ENCODE measurements at regions not wholly inside any gene's neighbourhood (a gene's known extent, or its start where the extent isn't known, plus 50 kb on each side); places are given as distances from the start of the nearest gene placed in this dataset.

DNA sequence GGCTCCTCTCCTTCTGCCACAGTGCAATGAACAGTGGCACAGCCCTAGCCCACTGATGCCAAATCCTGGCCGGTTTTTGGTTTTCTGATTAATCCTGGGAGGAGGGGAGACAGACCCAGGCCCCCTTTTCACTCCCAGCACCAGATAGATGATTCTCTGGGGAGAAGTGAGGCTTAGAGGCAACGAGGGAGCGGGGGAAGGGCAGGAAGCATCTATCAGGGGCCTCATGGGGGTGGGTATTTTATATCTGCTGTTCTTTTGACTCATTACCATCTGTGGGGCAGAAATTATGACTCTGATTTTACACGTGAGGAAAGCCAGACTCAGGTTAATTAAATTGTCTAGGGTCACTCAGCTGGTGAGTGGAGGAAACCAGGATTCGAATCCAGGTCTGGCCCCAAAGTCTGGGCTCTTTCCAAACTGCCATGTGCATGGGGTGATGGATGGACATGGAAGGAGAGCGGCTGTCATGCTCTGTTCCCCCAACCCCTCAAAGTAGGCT, 79.4 kb downstream of the MRM1 start:
- TF ChIP-seq, protein P1, sequence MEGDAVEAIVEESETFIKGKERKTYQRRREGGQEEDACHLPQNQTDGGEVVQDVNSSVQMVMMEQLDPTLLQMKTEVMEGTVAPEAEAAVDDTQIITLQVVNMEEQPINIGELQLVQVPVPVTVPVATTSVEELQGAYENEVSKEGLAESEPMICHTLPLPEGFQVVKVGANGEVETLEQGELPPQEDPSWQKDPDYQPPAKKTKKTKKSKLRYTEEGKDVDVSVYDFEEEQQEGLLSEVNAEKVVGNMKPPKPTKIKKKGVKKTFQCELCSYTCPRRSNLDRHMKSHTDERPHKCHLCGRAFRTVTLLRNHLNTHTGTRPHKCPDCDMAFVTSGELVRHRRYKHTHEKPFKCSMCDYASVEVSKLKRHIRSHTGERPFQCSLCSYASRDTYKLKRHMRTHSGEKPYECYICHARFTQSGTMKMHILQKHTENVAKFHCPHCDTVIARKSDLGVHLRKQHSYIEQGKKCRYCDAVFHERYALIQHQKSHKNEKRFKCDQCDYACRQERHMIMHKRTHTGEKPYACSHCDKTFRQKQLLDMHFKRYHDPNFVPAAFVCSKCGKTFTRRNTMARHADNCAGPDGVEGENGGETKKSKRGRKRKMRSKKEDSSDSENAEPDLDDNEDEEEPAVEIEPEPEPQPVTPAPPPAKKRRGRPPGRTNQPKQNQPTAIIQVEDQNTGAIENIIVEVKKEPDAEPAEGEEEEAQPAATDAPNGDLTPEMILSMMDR (IDR thresholded peaks at IDR 0.05; ENCODE audit: insufficient read depth, low read depth, low read length): no peak
- no peak for TF ChIP-seq EZH2 (IDR thresholded peaks at IDR 0.05; ENCODE audit: insufficient read depth, low read length)
